ENCODE measurements at regions not wholly inside any gene's neighbourhood (a gene's known extent, or its start where the extent isn't known, plus 50 kb on each side); places are given as distances from the start of the nearest gene placed in this dataset.

DNA sequence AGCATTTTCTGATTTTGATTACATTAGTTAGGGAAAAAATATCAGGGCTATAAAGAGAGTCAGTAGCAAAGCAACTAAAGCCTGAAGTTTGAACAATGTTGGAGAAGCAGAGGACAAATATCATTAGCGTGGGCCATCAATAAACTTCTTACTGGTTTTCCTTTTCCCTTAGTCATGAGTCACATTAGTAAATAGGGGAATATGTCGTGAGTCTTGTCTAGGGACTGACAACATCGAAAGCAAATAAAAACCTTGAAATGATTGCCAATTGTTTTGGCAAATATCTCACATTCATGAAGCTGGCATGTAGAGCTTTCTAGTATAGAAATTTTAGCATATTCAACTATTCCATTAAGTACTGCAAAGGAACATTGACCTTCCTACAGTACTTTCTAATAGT, 806.0 kb upstream of the SORCS1 start:
- TF ChIP-seq EZH2 (IDR thresholded peaks at IDR 0.05) (no peak), POLR2AphosphoS5 (IDR thresholded peaks at IDR 0.05; ENCODE audit: borderline replicate concordance, low read depth, low read length) (no peak), FOXP2 (optimal IDR thresholded peaks at IDR 0.05; ENCODE audit: control extremely low read depth, extremely low read length, insufficient read depth) (no peak)

All from SK-N-MC (cell line).